HEK293T (cell line): ENCODE measurements at regions not wholly inside any gene's neighbourhood (a gene's known extent, or its start where the extent isn't known, plus 50 kb on each side); places are given as distances from the start of the nearest gene placed in this dataset.

Experiments
- CTCF ChIA-PET: fragments of 350-600 bp; formaldehyde crosslinking; extraction: SDS; loops from one replicate; lab custom pipeline; 2021; ENCODE audit warnings: antibody characterized with exemption, inconsistent platforms; lab: Yijun Ruan, JAX
- POLR2A ChIA-PET: fragments of 350-600 bp; formaldehyde crosslinking; extraction: SDS; loops from one replicate; lab custom pipeline; 2020; ENCODE audit warnings: antibody characterized with exemption, inconsistent platforms; lab: Yijun Ruan, JAX
- DNase-seq: peaks from one replicate; pipeline ENCODE4 v3.0.0; 2012; ENCODE audit warnings: mixed read lengths; ENCODE audit errors: extremely low spot score
- ARNT ChIP-seq: fragments of 450-650 bp; IDR thresholded peaks from 2 replicates; pipeline ENCODE4 v1.6.1; 2017; ENCODE audit warnings: mild to moderate bottlenecking
- BHLHE40 ChIP-seq: fragments of 450-650 bp; IDR thresholded peaks from 2 replicates; pipeline ENCODE4 v1.6.1; 2016; ENCODE audit warnings: mild to moderate bottlenecking, moderate library complexity, borderline replicate concordance
- CTBP1 ChIP-seq: fragments of 450-650 bp; IDR thresholded peaks from 2 replicates; pipeline ENCODE4 v1.6.1; 2016; ENCODE audit warnings: borderline replicate concordance
- ELF4 ChIP-seq: fragments of 450-650 bp; IDR thresholded peaks from 2 replicates; pipeline ENCODE4 v1.6.1; 2017; ENCODE audit warnings: antibody characterized with exemption
- FOXA1 ChIP-seq: fragments of 450-650 bp; IDR thresholded peaks from 2 replicates; pipeline ENCODE4 v1.6.1; 2016; ENCODE audit warnings: mild to moderate bottlenecking
- FOXK2 ChIP-seq: fragments of 450-650 bp; IDR thresholded peaks from 2 replicates; pipeline ENCODE4 v1.6.1; 2016; ENCODE audit warnings: mild to moderate bottlenecking
- FOXM1 ChIP-seq: fragments of 450-650 bp; IDR thresholded peaks from 2 replicates; pipeline ENCODE4 v1.6.1; 2017; ENCODE audit warnings: mild to moderate bottlenecking, borderline replicate concordance
- HDGF ChIP-seq: fragments of 450-650 bp; IDR thresholded peaks from 2 replicates; pipeline ENCODE4 v1.6.1; 2017; ENCODE audit warnings: antibody characterized with exemption, borderline replicate concordance
- L3MBTL2 ChIP-seq: fragments of 450-650 bp; conservative IDR thresholded peaks from 2 replicates; pipeline ENCODE4 v1.6.1; 2016; ENCODE audit warnings: mild to moderate bottlenecking
- LEF1 ChIP-seq: fragments of 450-650 bp; IDR thresholded peaks from 2 replicates; pipeline ENCODE4 v1.6.1; 2017; ENCODE audit warnings: mild to moderate bottlenecking, borderline replicate concordance
- NFRKB ChIP-seq: fragments of 450-650 bp; IDR thresholded peaks from 2 replicates; pipeline ENCODE4 v1.6.1; 2016; ENCODE audit warnings: mild to moderate bottlenecking, moderate library complexity
- SP1 ChIP-seq: fragments of 450-650 bp; IDR thresholded peaks from 2 replicates; pipeline ENCODE4 v1.6.1; 2017
- SUZ12 ChIP-seq: fragments of 450-650 bp; IDR thresholded peaks from 2 replicates; pipeline ENCODE4 v1.6.1; 2016; ENCODE audit warnings: mild to moderate bottlenecking
- TARDBP ChIP-seq: fragments of 450-650 bp; IDR thresholded peaks from 2 replicates; pipeline ENCODE4 v1.6.1; 2016
- ZNF384 ChIP-seq: fragments of 450-650 bp; IDR thresholded peaks from 2 replicates; pipeline ENCODE4 v1.6.1; 2016
- TF ChIP-seq, protein P1 (sequence below): fragments of 450-650 bp; IDR thresholded peaks from 2 replicates; pipeline ENCODE4 v1.6.1; 2016

DNA sequence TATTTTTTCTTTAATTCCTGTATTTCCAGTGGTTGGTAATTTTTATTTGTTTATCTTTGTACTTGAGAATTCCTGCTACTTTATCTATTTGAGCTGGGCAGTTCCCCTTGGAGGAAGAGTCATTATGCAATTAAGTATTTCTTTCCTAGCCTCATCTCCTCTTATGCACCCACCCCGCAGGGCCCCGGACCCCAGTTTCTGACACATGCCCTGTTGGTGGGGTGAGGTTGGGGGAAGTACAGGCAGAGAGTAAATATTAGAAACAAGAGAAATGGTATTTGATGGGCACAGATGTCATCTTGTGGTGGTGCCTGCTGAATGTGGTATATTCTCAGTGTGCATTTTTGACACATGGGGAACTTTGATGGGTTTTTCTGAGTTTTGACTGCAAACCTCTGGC is 602.7 kb upstream of the NOX3 start:
- DNase-seq = no peak
- CTCF ChIA-PET = no interaction called here
- POLR2A ChIA-PET = no interaction called here
- no peak for TF ChIP-seq LEF1
- TF ChIP-seq CTBP1 = no peak

DNA sequence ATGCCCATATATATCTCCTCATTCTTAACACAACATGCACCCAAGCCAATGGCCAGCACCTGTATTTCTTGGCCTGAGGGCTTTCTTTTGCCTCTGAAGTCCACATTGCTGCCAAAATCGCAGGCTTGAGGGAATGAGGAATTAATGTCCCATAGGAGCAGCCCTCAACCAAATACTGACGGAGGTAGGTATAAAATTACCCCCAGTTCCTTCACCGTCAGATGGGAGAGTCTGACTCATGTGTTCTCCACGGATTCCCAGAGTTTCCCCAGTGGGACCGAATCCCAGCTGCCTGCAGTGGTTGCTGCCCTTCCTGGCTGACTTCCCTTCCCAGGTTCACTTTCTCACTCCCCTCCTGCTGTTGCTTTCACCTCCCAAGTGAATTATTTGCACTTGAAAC is 602.2 kb upstream of the NOX3 start:
- ChIA-PET CTCF (no interaction called here), POLR2A (no interaction called here)
- TF ChIP-seq ZNF384 (no peak), BHLHE40 (no peak), CTBP1 (no peak), FOXK2 (no peak)
- no peak for DNase-seq

DNA sequence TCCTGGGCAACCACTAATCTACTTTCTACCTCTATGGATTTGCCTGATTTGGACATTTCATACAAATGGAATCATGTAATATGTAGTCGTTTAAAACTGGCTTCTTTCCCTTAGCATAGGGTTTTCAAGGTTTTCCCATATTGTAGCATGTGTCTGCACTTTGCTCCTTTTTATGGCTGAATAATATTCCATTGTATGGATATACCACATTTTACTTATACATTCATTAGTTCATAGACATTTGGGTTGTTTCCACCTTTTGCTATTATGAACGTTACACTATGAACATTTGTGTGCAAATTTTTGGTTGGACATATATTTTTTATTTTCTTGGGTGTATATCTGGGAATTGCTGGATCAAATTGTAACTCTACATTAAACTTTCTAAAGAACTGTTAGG is 600.4 kb upstream of the NOX3 start:
- no peak for DNase-seq
- TF ChIP-seq SUZ12 = no peak
- POLR2A ChIA-PET = no interaction called here
- CTCF ChIA-PET = no interaction called here

DNA sequence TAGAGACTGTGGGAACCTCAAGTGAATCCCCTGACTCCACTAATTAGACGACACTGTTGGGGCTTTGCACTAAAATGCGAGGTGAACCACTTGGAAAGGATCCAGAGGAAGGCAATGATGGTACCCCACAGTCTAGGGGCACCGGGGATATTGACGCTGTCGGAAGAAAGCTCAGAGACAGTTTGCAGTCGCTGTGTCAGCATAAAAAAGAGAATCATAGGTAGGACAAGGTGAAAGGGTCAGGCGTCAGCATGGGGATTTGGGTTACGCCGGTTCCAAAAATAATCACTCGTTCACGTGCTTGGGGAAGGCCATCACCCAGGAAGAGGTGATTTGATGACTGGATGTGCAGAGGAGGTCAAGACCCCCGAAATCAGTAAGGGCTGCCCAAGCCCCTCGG is 598.0 kb upstream of the NOX3 start:
- TF ChIP-seq BHLHE40 (no peak), TARDBP (no peak), ZNF384 (no peak), FOXA1 (no peak), SUZ12 (no peak), HDGF (no peak), L3MBTL2 (no peak), ELF4 (no peak), SP1 (no peak), FOXK2 (no peak), CTBP1 (no peak), ARNT (no peak), LEF1 (no peak), NFRKB (no peak)
- TF ChIP-seq, protein P1, sequence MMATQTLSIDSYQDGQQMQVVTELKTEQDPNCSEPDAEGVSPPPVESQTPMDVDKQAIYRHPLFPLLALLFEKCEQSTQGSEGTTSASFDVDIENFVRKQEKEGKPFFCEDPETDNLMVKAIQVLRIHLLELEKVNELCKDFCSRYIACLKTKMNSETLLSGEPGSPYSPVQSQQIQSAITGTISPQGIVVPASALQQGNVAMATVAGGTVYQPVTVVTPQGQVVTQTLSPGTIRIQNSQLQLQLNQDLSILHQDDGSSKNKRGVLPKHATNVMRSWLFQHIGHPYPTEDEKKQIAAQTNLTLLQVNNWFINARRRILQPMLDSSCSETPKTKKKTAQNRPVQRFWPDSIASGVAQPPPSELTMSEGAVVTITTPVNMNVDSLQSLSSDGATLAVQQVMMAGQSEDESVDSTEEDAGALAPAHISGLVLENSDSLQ = no peak
- ChIA-PET POLR2A (no interaction called here), CTCF (no interaction called here)
- no peak for DNase-seq

DNA sequence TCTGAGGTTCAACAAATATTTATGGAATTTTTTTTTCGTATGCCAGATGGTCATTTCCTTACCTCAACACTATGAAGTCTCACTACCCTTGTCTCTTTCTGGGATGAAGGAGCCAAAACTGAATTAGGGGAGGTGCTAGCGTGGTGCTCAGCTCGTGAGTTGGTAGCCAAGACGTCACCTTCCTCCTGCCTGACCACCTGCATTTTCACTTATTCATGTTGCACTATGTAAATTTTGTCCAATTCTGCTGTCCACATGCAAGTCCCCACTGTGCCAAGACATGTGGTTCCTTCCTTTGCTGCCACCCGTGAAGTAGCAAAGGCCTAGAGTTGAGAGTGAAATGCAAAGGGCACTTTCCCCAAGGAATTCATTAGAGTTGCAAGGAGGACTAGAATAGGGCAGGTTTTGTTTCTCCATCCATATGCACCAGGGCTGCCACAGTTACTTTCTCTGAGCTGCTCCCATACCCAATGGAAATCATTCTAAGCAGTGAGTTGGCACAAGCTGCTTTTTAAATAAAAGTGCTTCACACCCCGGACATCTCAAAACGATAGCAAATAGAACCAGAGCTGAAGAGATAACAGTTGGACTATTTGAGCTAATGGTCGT is 591.3 kb upstream of the NOX3 start:
- TF ChIP-seq TARDBP (no peak), FOXA1 (no peak), SUZ12 (no peak), SP1 (no peak), ZNF384 (no peak), ARNT (no peak), LEF1 (no peak), FOXM1 (no peak), ELF4 (no peak), NFRKB (no peak), L3MBTL2 (no peak), CTBP1 (no peak), FOXK2 (no peak), BHLHE40 (no peak), HDGF (no peak)
- TF ChIP-seq, protein P1 = no peak
- ChIA-PET POLR2A (no interaction called here), CTCF (no interaction called here)
- DNase-seq = no peak

DNA sequence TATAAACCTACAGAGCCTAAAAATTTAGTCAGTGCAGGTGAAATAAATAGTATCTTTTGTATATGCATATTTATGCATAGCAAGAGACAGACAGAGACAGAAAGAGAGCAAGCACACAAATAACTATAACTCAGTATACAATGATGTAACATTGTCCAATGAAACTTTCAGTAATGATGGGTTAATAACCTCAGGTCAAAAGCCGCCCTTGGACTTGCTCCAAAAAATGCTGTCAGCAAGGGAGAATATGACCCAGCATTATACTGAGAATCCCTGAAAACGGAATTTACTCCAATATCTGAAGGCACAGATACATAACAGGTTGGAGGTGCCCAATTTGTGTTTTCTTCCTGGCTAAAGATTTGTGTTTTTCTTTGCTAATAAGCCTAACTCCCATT is 590.6 kb upstream of the NOX3 start:
- TF ChIP-seq BHLHE40 (no peak), ELF4 (no peak), LEF1 (no peak), FOXA1 (no peak), TARDBP (no peak), ARNT (no peak)
- ChIA-PET CTCF (no interaction called here), POLR2A (no interaction called here)
- DNase-seq = no peak

DNA sequence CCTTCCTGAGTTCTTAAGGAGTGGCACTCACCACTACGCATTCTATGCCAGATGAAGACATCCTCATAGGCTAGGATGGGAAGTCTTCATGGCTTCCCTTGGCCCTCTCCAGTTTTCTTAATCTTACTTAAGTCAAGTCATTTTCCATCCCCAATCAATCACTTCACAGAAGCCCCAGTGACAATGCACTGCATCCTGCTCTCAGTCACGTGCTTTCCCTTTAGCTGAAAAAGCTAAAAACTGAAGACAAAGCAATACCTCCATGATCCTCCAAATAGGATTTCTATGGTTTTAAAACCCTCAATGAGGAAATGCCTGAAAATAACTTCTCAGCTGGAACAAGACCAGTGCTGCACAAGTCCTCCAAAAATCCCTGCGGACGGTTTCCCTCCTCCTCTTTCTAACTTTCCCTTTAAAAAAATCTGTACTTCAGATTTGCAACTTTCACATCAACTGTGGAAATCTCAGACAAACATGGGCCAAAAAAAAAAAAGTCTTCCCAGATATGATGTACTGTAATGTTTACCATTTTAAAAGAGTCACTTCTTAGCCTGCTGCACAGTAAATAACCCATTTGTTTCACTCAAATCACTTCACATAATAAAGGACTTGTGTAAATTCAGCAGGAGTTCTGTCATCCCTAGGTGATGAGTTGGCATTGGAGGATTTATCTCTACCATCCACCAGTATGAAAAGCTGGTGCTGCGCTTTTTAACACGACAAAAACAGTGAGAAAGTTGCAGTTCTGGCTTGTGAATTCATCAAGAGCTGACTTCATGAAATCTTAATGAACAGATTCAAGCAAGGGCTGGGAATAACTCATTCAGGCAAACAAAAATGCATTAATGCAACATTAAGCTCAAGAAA is 590.0 kb upstream of the NOX3 start:
- POLR2A ChIA-PET = no interaction called here
- TF ChIP-seq BHLHE40 (no peak), LEF1 (no peak), SUZ12 (no peak), CTBP1 (no peak), FOXK2 (no peak), ELF4 (no peak), NFRKB (no peak), FOXM1 (no peak), ARNT (no peak)
- TF ChIP-seq, protein P1 = no peak
- CTCF ChIA-PET = no interaction called here
- no peak for DNase-seq
